ENCODE measurements at regions not wholly inside any gene's neighbourhood (a gene's known extent, or its start where the extent isn't known, plus 50 kb on each side); places are given as distances from the start of the nearest gene placed in this dataset.
A peak's percentile ranks its signal among the peaks of the same experiment; 100 is the strongest.

- DNase-seq: no peak
- no peaks in the 10 kb centered on the region for H3K36me3 Mint-ChIP-seq (ENCODE audit: low read depth)
- H3K27ac Mint-ChIP-seq: no peak overlapping the region
- TF ChIP-seq CTCF (IDR thresholded peaks at IDR 0.05): no peak
- H3K4me3 Mint-ChIP-seq: no peak overlapping the region
- no peaks in the 10 kb centered on the region for H3K9me3 Mint-ChIP-seq
- H3K27me3 Mint-ChIP-seq (ENCODE audit: low read depth, poor library complexity): peaks cover 8% of the 10 kb centered on the region
- H3K4me1 Mint-ChIP-seq: peaks cover 24% of the 10 kb centered on the region
Observed at GRCh38 chr9:119998614-119999013, 581.4 kb downstream of the CDK5RAP2 start.

GRCh38 chr9:119991797-119992196, 588.2 kb downstream of the CDK5RAP2 start:
- no peaks in the 10 kb centered on the region for H3K9me3 Mint-ChIP-seq
- no peak for DNase-seq
- TF ChIP-seq CTCF (IDR thresholded peaks at IDR 0.05): no peak
- no peak overlapping the region for H3K27ac Mint-ChIP-seq
- peaks cover 23% of the 10 kb centered on the region for H3K27me3 Mint-ChIP-seq (ENCODE audit: low read depth, poor library complexity)
- no peaks in the 10 kb centered on the region for H3K36me3 Mint-ChIP-seq (ENCODE audit: low read depth)
- peaks cover 24% of the 10 kb centered on the region for H3K4me1 Mint-ChIP-seq
- no peak overlapping the region for H3K4me3 Mint-ChIP-seq

- Mint-ChIP-seq H3K4me1 (no peaks in the 10 kb centered on the region), H3K27ac (no peak overlapping the region), H3K27me3 (ENCODE audit: low read depth, poor library complexity) (peaks cover 22% of the 10 kb centered on the region), H3K36me3 (ENCODE audit: low read depth) (no peaks in the 10 kb centered on the region), H3K4me3 (no peak overlapping the region), H3K9me3 (no peaks in the 10 kb centered on the region)
- no peak for DNase-seq
- TF ChIP-seq CTCF (IDR thresholded peaks at IDR 0.05): no peak
Observed at GRCh38 chr9:119986713-119987112, 593.3 kb downstream of the CDK5RAP2 start.

GRCh38 chr9:119986205-119986604, 593.8 kb downstream of the CDK5RAP2 start:
- Mint-ChIP-seq H3K27ac (no peak overlapping the region), H3K4me3 (no peak overlapping the region), H3K27me3 (ENCODE audit: low read depth, poor library complexity) (peaks cover 22% of the 10 kb centered on the region), H3K9me3 (no peaks in the 10 kb centered on the region), H3K4me1 (no peaks in the 10 kb centered on the region), H3K36me3 (ENCODE audit: low read depth) (no peaks in the 10 kb centered on the region)
- no peak for DNase-seq
- TF ChIP-seq CTCF (IDR thresholded peaks at IDR 0.05): no peak

- no peak for DNase-seq
- Mint-ChIP-seq H3K27me3 (ENCODE audit: low read depth, poor library complexity) (peaks cover 3% of the 10 kb centered on the region), H3K9me3 (no peaks in the 10 kb centered on the region), H3K36me3 (ENCODE audit: low read depth) (no peaks in the 10 kb centered on the region), H3K4me1 (peaks cover 11% of the 10 kb centered on the region), H3K4me3 (no peak overlapping the region), H3K27ac (no peak overlapping the region)
- no peak for TF ChIP-seq CTCF (IDR thresholded peaks at IDR 0.05)
Observed at GRCh38 chr9:119974026-119974425, 604.8 kb upstream of the BRINP1 start.

- H3K36me3 Mint-ChIP-seq (ENCODE audit: low read depth): no peaks in the 10 kb centered on the region
Observed at GRCh38 chr9:119968836-119969707, 599.8 kb upstream of the BRINP1 start.

More at GRCh38 chr9:119968836-119969707, 599.8 kb upstream of the BRINP1 start:
- no peaks in the 10 kb centered on the region for H3K9me3 Mint-ChIP-seq
- TF ChIP-seq CTCF (IDR thresholded peaks at IDR 0.05): peak; percentile 90
- H3K4me1 Mint-ChIP-seq: peaks cover 14% of the 10 kb centered on the region
- H3K4me3 Mint-ChIP-seq: no peak overlapping the region
- peaks cover 6% of the 10 kb centered on the region for H3K27me3 Mint-ChIP-seq (ENCODE audit: low read depth, poor library complexity)
- no peak overlapping the region for H3K27ac Mint-ChIP-seq
- peak; percentile 85 for DNase-seq

Data from nephron progenitor cell (in vitro differentiated cells).